Colonic mucosa (tissue), 4 donors: ENCODE measurements at regions not wholly inside any gene's neighbourhood (a gene's known extent, or its start where the extent isn't known, plus 50 kb on each side); places are given as distances from the start of the nearest gene placed in this dataset.

Experiments used
- DNase-seq: peaks from one replicate; pipeline ENCODE4 v3.0.0-alpha.2; 2020
- H3K27ac ChIP-seq: fragments of 200-600 bp; one replicate; pipeline ENCODE4 v1.8.0; 2021
- H3K27me3 ChIP-seq: fragments of 200-600 bp; one replicate; pipeline ENCODE4 v1.8.0; 2021
- H3K36me3 ChIP-seq: fragments of 200-600 bp; one replicate; pipeline ENCODE4 v1.8.0; 2021
- H3K4me1 ChIP-seq: fragments of 200-600 bp; one replicate; pipeline ENCODE4 v1.8.0; 2021; ENCODE audit warnings: mild to moderate bottlenecking
- H3K4me3 ChIP-seq: fragments of 200-600 bp; one replicate; pipeline ENCODE4 v1.8.0; 2021
- H3K9ac ChIP-seq, 2 donors: one replicate each; pipeline ENCODE4 v1.7.0; 2013; ENCODE audit warnings: control low read depth in 2 of 2, low read depth in 2 of 2, low read length in 2 of 2
- H3K9me3 ChIP-seq: fragments of 200-600 bp; one replicate; pipeline ENCODE4 v1.8.0; 2021
- intact Hi-C: fragments of 100-400 bp; cut with DNase I; formaldehyde crosslinking; loops from one replicate; pipeline ENCODE4 v1.14.1; 2022
- TF ChIP-seq, protein P1 (sequence below): fragments of 200-600 bp; IDR thresholded peaks from one replicate; pipeline ENCODE4 v1.8.0; 2022; ENCODE audit warnings: antibody characterized with exemption, mild to moderate bottlenecking
- donor health status: healthy.
- donor health status: DM: no; HTN: no; CAD: no.
- donor health status: DM: no; HTN: no; CAD: no.

GRCh38 chr10:78513986-78514385 is 480.3 kb downstream of the RPS24 start:
- intact Hi-C loops = no loop called here
- TF ChIP-seq, protein P1, sequence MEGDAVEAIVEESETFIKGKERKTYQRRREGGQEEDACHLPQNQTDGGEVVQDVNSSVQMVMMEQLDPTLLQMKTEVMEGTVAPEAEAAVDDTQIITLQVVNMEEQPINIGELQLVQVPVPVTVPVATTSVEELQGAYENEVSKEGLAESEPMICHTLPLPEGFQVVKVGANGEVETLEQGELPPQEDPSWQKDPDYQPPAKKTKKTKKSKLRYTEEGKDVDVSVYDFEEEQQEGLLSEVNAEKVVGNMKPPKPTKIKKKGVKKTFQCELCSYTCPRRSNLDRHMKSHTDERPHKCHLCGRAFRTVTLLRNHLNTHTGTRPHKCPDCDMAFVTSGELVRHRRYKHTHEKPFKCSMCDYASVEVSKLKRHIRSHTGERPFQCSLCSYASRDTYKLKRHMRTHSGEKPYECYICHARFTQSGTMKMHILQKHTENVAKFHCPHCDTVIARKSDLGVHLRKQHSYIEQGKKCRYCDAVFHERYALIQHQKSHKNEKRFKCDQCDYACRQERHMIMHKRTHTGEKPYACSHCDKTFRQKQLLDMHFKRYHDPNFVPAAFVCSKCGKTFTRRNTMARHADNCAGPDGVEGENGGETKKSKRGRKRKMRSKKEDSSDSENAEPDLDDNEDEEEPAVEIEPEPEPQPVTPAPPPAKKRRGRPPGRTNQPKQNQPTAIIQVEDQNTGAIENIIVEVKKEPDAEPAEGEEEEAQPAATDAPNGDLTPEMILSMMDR = no peak
- Histone ChIP-seq H3K9ac (no peak overlapping the region), H3K4me3 (no peak overlapping the region), H3K27ac (no peak overlapping the region), H3K4me1 (no peaks in the 10 kb centered on the region), H3K27me3 (no peaks in the 10 kb centered on the region), H3K9me3 (no peaks in the 10 kb centered on the region), H3K36me3 (no peaks in the 10 kb centered on the region)
- no peak for DNase-seq

- H3K27me3 ChIP-seq = no peaks in the 10 kb centered on the region
- no peaks in the 10 kb centered on the region for H3K4me1 ChIP-seq
- no peak for DNase-seq
- no peak overlapping the region for H3K4me3 ChIP-seq
- no peaks in the 10 kb centered on the region for H3K9me3 ChIP-seq
- intact Hi-C loops = no loop called here
- no peak overlapping the region for H3K27ac ChIP-seq
- TF ChIP-seq, protein P1 = no peak
- H3K9ac ChIP-seq = no peak overlapping the region
- H3K36me3 ChIP-seq = no peaks in the 10 kb centered on the region
Observed at GRCh38 chr10:78514459-78514858, 480.8 kb downstream of the RPS24 start.

- no peaks in the 10 kb centered on the region for H3K36me3 ChIP-seq
- TF ChIP-seq, protein P1 = no peak
- H3K27me3 ChIP-seq = no peaks in the 10 kb centered on the region
- no peak overlapping the region for H3K9ac ChIP-seq
- no peaks in the 10 kb centered on the region for H3K4me1 ChIP-seq
- no peaks in the 10 kb centered on the region for H3K9me3 ChIP-seq
- peak; percentile 18 for DNase-seq
- no peak overlapping the region for H3K27ac ChIP-seq
- intact Hi-C loops = no loop called here
- H3K4me3 ChIP-seq = no peak overlapping the region
Observed at GRCh38 chr10:78515038-78515872, 481.6 kb downstream of the RPS24 start.

DNA sequence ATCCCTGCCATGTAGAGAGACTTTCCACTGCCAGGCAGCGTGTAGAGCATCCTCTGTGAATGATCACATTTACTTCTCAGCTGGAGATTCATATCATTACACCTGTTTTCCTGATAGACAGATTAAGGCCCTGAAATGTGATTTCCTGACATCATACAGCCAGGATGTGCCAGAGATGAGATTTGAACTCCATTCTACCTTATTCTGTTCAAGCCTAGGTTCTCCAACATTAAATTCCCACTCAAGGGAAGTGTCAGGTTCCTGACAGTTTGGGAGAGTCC is 482.1 kb downstream of the RPS24 start:
- Histone ChIP-seq H3K4me1 (no peaks in the 10 kb centered on the region), H3K9ac (no peak overlapping the region), H3K27ac (no peak overlapping the region), H3K36me3 (no peaks in the 10 kb centered on the region), H3K27me3 (no peaks in the 10 kb centered on the region), H3K4me3 (no peak overlapping the region), H3K9me3 (no peaks in the 10 kb centered on the region)
- intact Hi-C loops = no loop called here
- no peak for DNase-seq
- TF ChIP-seq, protein P1 = no peak

DNA sequence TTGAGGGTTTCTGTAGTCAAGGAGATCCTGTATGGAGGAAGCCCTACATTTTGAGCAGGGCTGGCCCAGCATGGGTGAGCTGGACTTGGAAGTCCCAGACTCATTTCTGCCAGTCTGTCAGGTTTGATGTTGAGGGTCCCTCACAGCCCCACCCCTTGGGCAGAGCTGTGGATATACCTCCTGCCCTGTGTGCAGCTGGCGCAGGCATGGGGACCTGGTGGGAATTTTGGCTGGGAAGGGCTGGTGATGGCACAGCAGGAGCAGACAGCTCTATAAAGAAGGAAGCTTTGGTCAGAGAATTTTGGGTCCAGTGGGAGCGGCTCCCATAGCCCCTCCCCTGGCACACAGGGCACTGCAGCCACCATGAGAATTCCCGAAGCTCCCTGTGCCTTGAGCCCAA is 482.6 kb downstream of the RPS24 start:
- Histone ChIP-seq H3K9ac (no peak overlapping the region), H3K4me3 (no peak overlapping the region), H3K4me1 (no peaks in the 10 kb centered on the region), H3K9me3 (no peaks in the 10 kb centered on the region), H3K27me3 (no peaks in the 10 kb centered on the region), H3K36me3 (no peaks in the 10 kb centered on the region), H3K27ac (no peak overlapping the region)
- peak; percentile 11 for DNase-seq
- TF ChIP-seq, protein P1 = no peak
- intact Hi-C loops = no loop called here
